VCaP (cell line): ENCODE measurements at regions not wholly inside any gene's neighbourhood (a gene's known extent, or its start where the extent isn't known, plus 50 kb on each side); places are given as distances from the start of the nearest gene placed in this dataset.

Source experiments
- H3K27ac ChIP-seq: fragments of 450-650 bp; 2 replicates; pipeline ENCODE4 v1.5.1; 2017
- TF ChIP-seq, protein P1 (sequence below): fragments of 450-650 bp; conservative IDR thresholded peaks from 2 replicates; pipeline ENCODE4 v1.5.1; 2017; ENCODE audit warnings: mild to moderate bottlenecking, moderate library complexity

GRCh38 chr1:232109391-232109790, 482.8 kb downstream of the DISC1 start:
- H3K27ac ChIP-seq: no peak overlapping the region
- TF ChIP-seq, protein P1, sequence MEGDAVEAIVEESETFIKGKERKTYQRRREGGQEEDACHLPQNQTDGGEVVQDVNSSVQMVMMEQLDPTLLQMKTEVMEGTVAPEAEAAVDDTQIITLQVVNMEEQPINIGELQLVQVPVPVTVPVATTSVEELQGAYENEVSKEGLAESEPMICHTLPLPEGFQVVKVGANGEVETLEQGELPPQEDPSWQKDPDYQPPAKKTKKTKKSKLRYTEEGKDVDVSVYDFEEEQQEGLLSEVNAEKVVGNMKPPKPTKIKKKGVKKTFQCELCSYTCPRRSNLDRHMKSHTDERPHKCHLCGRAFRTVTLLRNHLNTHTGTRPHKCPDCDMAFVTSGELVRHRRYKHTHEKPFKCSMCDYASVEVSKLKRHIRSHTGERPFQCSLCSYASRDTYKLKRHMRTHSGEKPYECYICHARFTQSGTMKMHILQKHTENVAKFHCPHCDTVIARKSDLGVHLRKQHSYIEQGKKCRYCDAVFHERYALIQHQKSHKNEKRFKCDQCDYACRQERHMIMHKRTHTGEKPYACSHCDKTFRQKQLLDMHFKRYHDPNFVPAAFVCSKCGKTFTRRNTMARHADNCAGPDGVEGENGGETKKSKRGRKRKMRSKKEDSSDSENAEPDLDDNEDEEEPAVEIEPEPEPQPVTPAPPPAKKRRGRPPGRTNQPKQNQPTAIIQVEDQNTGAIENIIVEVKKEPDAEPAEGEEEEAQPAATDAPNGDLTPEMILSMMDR: no peak

DNA sequence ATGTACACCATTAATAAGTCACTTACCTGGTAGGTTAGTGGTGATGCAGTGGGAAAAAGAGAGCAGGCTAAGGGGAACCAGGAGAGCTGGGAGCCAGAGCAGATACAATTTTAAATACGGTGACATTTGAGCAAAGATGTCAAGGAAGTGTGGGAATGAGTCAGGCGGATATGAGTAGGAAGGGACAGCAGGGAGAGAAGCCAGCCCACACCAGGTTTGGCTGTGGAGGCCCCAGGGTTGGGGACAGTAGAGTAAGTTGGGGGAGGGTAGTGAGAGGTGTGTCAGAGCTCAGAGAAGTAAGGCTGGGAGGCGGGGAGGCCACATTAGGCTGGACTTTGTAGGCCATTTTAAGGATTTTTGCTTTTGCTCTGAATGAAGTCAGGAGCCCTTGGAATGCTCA, 482.0 kb downstream of the DISC1 start:
- TF ChIP-seq, protein P1: no peak
- H3K27ac ChIP-seq: no peak overlapping the region

DNA sequence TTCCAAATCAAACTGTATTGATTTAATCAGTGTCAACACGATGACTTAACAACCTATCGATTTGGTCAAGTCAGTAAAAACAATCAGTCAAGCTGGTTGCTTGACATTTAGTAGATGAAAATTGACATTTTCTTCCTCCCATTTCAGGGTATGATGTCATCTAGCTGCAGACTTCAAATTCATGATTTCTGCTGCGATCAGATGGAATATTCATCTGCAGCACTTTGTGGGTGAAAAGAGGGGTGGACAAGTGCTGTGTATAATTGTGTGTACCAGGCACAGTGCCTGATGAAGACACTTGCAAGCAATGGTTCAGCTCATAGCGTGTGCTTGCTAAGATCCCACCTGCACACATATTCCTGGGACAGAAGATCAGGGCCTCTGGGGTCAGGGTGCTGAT, 479.8 kb downstream of the DISC1 start:
- no peak overlapping the region for H3K27ac ChIP-seq
- TF ChIP-seq, protein P1: no peak

DNA sequence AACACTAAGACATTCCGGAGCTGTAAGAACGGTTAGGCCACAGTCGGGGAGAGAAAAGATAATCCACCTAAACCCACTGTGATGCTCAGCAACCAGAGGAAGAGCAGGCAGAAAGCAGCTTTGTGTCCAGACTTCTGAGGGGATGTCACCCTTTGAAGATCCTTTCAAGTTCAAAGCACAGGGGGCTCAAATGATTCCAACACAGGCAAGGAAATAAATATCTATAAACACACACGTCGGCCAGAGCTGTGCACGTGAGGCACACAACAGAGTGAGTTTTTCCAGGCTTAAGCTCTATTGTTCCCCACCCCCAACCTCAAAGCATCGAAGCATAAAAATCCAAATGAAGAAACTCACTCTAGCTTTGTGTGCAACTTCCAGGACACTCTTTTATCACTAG, 479.0 kb downstream of the DISC1 start:
- TF ChIP-seq, protein P1: no peak
- H3K27ac ChIP-seq: no peak overlapping the region

GRCh38 chr1:232101231-232101630, 474.6 kb downstream of the DISC1 start:
- TF ChIP-seq, protein P1: no peak
- no peak overlapping the region for H3K27ac ChIP-seq

DNA sequence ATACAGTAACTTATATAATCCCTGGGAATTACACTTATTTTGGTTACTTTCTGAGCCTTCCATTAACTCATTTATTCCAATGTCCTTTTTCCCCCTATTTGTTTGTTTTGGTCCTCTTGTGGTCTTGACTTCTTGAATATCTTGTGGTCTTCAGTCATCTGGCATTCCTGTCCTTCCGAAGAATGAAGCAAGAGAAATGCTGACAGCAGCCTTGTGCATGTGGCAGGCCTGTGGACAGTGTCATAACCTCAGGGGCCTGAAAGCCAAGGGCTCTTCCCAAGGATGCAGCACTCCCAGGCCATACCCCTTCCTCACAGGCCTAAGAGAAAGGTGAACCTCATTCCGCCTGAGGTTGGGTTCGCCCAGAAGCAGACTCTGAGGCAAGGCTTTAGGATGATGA, 470.2 kb downstream of the DISC1 start:
- H3K27ac ChIP-seq: no peak overlapping the region
- TF ChIP-seq, protein P1: no peak
